ENCODE measurements at regions not wholly inside any gene's neighbourhood (a gene's known extent, or its start where the extent isn't known, plus 50 kb on each side); places are given as distances from the start of the nearest gene placed in this dataset.

DNA sequence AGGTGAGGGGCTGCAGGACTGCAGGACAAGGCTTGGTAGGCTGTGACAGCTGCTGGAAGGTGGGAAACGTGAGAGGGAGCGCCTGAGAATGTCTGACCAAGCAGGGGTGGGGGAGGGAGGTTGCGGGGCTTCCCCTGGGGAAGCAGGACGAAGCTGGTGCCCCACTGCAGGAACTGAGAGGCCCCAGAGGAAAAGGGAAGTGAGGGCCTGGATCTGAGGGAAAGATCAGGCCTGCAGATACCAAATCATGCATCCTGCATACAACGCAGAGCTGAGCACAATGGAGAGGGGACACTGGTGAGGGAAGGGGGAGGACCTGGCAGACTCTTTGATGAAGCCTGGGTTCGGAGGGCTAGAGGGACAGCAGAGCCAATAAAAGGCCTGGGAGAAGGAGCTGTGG, 65.7 kb upstream of the BACE2 start:
- TF ChIP-seq, protein P1, sequence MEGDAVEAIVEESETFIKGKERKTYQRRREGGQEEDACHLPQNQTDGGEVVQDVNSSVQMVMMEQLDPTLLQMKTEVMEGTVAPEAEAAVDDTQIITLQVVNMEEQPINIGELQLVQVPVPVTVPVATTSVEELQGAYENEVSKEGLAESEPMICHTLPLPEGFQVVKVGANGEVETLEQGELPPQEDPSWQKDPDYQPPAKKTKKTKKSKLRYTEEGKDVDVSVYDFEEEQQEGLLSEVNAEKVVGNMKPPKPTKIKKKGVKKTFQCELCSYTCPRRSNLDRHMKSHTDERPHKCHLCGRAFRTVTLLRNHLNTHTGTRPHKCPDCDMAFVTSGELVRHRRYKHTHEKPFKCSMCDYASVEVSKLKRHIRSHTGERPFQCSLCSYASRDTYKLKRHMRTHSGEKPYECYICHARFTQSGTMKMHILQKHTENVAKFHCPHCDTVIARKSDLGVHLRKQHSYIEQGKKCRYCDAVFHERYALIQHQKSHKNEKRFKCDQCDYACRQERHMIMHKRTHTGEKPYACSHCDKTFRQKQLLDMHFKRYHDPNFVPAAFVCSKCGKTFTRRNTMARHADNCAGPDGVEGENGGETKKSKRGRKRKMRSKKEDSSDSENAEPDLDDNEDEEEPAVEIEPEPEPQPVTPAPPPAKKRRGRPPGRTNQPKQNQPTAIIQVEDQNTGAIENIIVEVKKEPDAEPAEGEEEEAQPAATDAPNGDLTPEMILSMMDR (IDR thresholded peaks at IDR 0.05), result no peak
- no peak for TF ChIP-seq POLR2A (IDR thresholded peaks at IDR 0.05)
